Activated CD4-positive, alpha-beta memory T cell treated with anti-CD3 and anti-CD28 coated beads for 36 hours (primary cell): ENCODE measurements at regions not wholly inside any gene's neighbourhood (a gene's known extent, or its start where the extent isn't known, plus 50 kb on each side); places are given as distances from the start of the nearest gene placed in this dataset.
"Not testable (repeated sequence)": the region's sequence is repeated elsewhere in the genome, so short reads cannot be mapped to it uniquely, and the experiment has no call there.

Source experiments
- CTCF ChIA-PET: fragments of 350-600 bp; sonication (Branson Sonifier 250); formaldehyde crosslinking; loops from one replicate; lab custom pipeline; 2021; ENCODE audit warnings: antibody characterized with exemption, inconsistent platforms; lab: Charles Lee
- POLR2A ChIA-PET: fragments of 350-600 bp; sonication (Branson Sonifier 250); formaldehyde crosslinking; loops from one replicate; lab custom pipeline; 2021; ENCODE audit warnings: antibody characterized with exemption; lab: Charles Lee
- DNase-seq: peaks from one replicate; pipeline ENCODE4 v3.0.0-alpha.2; 2020
- H3K27ac Mint-ChIP-seq: one replicate; pipeline ENCODE4 v1.8.0; 2021; ENCODE audit warnings: mixed read lengths
- H3K27me3 Mint-ChIP-seq: one replicate; pipeline ENCODE4 v1.8.0; 2021; ENCODE audit warnings: mixed read lengths
- H3K36me3 Mint-ChIP-seq: one replicate; pipeline ENCODE4 v1.8.0; 2021; ENCODE audit warnings: mixed read lengths
- H3K4me1 Mint-ChIP-seq: one replicate; pipeline ENCODE4 v1.8.0; 2021; ENCODE audit warnings: low read depth, mixed read lengths
- H3K4me3 Mint-ChIP-seq: one replicate; pipeline ENCODE4 v1.8.0; 2021; ENCODE audit warnings: mild to moderate bottlenecking, mixed read lengths
- H3K9me3 Mint-ChIP-seq: one replicate; pipeline ENCODE4 v1.8.0; 2021; ENCODE audit warnings: mixed read lengths
- intact Hi-C: fragments of 100-400 bp; cut with micrococcal nuclease; formaldehyde crosslinking; loops from one replicate; pipeline ENCODE4 v1.15.1; 2023

DNA sequence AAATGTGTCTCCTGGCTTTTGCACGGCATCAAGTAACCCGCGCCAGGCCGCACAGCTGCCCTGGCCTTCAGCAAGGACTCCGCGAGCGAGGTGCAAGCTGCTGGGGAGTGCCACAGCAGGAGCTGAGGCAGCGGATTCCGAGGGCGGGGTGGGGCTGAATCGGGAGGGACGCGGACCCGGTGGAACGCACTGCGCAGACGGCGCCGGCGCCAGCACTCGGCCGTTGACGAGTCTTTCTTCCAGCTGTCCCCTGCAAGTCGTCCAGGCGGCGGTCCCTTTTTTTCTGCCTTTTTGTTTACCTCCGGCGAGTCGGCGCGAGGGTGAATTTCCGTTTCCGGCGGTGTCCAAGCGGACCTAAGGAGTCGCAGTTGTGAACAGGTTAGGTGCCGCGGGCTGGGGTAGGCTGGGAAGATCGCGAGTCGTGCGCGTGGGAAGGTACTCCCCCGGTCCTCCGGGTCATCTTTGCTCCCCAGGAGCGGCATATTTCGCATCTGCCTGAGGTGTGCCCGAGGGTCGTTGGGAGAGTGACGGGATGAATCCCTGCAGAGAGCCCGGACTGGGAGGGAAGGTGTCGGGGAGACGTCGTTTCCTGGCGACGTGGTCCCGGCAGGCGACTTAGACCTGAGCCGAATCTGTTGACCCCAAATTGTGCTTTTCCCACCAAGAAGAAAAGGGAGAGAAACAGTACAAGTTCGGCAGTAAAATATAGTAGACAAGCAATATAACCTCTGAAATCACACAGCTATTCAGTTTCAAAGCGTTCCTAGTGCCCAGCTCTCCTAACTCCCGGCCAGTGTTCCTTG lies 124.5 kb upstream of the PTPN20 start:
- intact Hi-C loops, CTCF ChIA-PET, H3K27me3 Mint-ChIP-seq, POLR2A ChIA-PET, H3K36me3 Mint-ChIP-seq, H3K9me3 Mint-ChIP-seq, H3K4me1 Mint-ChIP-seq: not testable (repeated sequence)
- peak; percentile 78 for DNase-seq
- Mint-ChIP-seq H3K27ac (peak overlapping the region; percentile 66), H3K4me3 (peak overlapping the region; percentile 91)

- Mint-ChIP-seq H3K9me3 (no peaks in the 10 kb centered on the region), H3K4me3 (peak overlapping the region; percentile 91), H3K4me1 (peaks cover 3% of the 10 kb centered on the region), H3K36me3 (no peaks in the 10 kb centered on the region), H3K27ac (peak overlapping the region; percentile 66), H3K27me3 (no peaks in the 10 kb centered on the region)
- POLR2A ChIA-PET, result no interaction called here
- DNase-seq, result peak; percentile 45
- CTCF ChIA-PET, result no interaction called here
- intact Hi-C loops, result no loop called here
Observed at GRCh38 chr10:46787321-46787615, 124.0 kb upstream of the PTPN20 start.

DNA sequence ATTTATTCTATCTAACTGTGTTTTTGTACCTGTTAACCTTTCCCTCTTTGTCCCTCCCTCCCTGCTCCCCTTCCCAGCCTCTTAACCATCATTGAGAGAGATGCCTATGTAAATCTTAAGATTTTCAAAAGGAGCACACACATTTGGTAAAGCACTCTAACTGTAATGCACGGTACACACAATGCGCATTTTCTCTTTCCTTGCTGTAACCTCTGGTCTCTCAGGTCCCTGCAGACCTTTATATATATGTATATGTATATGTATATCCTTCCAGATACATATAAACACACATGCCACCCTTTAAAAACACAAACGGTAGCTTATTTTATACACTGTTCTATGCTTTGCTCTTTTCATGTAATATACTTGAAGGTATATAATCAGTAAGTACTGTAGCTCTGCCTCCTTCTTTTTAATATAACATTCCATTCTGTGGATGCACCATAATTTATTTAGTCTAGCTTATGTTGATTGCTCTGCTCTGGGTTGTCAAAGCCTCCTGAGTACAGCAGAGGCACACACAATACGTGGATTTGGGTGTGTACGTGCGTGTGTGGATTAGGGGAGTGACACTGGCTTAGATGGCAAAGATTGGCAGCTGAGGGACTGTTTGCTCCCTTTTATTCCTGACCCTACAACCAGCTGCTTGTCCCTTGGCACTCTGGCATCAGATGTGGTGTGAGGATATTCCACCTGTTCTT lies 118.4 kb upstream of the PTPN20 start:
- POLR2A ChIA-PET, intact Hi-C loops, CTCF ChIA-PET: not testable (repeated sequence)

DNA sequence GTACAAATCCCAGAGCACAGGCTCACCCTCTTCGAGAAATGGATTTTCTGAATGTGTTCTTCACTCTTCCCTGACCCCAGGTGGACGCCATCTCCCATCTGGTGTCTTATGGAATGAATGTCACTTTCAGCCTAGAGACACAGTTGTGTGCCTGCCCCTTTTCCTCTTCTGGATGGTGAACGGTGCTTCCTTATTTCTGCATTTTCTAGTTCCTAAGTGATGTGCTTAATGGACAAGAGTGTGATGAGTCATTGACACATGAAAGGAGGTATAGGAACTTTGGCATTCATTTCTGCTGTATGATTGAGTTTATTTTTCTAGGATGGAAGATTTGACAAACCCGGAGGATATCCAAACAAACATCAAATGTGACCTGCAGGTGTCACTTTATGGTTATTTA lies 114.9 kb upstream of the PTPN20 start:
- H3K4me3 Mint-ChIP-seq, H3K27me3 Mint-ChIP-seq, POLR2A ChIA-PET, H3K36me3 Mint-ChIP-seq, intact Hi-C loops, DNase-seq, CTCF ChIA-PET, H3K9me3 Mint-ChIP-seq, H3K4me1 Mint-ChIP-seq, H3K27ac Mint-ChIP-seq: not testable (repeated sequence)

More for the DNA sequence above, 118.4 kb upstream of the PTPN20 start:
- H3K27me3 Mint-ChIP-seq, H3K36me3 Mint-ChIP-seq, H3K27ac Mint-ChIP-seq, H3K4me1 Mint-ChIP-seq, DNase-seq, H3K4me3 Mint-ChIP-seq, H3K9me3 Mint-ChIP-seq: not testable (repeated sequence)

DNA sequence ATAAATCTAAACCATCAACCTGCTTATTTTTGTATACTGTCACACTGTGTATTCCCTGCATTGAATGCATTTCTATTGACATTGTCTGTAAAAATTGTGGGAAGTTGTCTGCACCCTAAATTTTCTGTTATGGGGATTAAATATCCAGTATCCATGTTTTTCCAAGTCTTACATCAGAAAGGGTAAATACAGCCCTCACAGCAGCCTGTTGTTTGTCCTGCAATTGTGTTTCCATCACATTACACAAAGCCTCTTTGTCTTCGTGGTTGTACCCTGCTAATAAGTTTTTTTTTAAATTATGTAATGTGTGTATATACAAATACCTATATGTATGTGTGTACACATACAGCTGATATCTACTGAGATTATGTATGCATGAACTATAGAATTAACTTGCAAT lies 109.2 kb upstream of the PTPN20 start:
- intact Hi-C loops, H3K36me3 Mint-ChIP-seq, H3K9me3 Mint-ChIP-seq, H3K27me3 Mint-ChIP-seq, H3K27ac Mint-ChIP-seq, DNase-seq, H3K4me1 Mint-ChIP-seq, CTCF ChIA-PET, POLR2A ChIA-PET, H3K4me3 Mint-ChIP-seq: not testable (repeated sequence)

DNA sequence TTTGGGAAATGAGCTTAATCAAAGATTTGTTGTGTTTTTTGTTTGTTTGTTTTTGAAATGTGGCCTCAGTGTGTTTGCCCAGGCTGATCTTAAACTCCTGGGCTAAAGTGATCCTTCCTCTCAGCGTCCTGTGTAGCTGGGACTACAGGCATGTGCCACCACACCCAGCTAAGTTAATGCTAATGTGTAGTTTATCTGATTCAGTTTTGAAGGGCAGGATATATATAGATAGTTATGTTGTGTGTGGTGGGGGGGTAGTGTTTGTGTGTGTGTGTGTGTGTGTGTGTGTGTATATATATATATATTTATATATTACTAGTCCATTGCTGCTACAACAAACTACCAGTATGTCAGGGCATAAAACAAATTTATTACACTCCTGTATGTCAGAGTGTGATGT lies 108.1 kb upstream of the PTPN20 start:
- DNase-seq, intact Hi-C loops, H3K4me1 Mint-ChIP-seq, H3K27ac Mint-ChIP-seq, H3K9me3 Mint-ChIP-seq, H3K36me3 Mint-ChIP-seq, H3K4me3 Mint-ChIP-seq, H3K27me3 Mint-ChIP-seq, POLR2A ChIA-PET, CTCF ChIA-PET: not testable (repeated sequence)

DNA sequence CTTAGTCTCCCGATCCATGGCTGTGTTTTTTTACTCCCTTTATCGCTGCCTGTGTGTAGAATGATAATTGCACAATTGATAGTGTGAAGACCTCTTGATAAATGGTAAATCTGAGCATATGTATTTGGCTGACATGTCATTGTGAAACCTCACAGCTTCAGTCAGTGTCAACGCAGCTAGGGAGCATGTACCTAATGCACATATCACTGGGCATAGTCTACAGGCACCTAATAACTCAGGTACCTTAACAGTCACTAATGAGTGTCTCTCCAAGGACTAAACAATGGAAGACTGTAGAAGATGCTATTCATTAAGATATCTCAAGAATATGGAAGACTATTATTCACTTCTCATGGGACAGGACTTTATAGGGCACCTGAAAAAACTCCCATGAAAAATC lies 101.0 kb upstream of the PTPN20 start:
- H3K9me3 Mint-ChIP-seq, H3K27ac Mint-ChIP-seq, intact Hi-C loops, H3K4me3 Mint-ChIP-seq, POLR2A ChIA-PET, CTCF ChIA-PET, H3K27me3 Mint-ChIP-seq, H3K36me3 Mint-ChIP-seq, DNase-seq: not testable (repeated sequence)
- H3K4me1 Mint-ChIP-seq, result peaks cover 10% of the 10 kb centered on the region

GRCh38 chr10:46816126-46816525 lies 95.1 kb upstream of the PTPN20 start:
- DNase-seq, CTCF ChIA-PET, POLR2A ChIA-PET, intact Hi-C loops, H3K27ac Mint-ChIP-seq, H3K4me1 Mint-ChIP-seq, H3K9me3 Mint-ChIP-seq, H3K4me3 Mint-ChIP-seq, H3K27me3 Mint-ChIP-seq, H3K36me3 Mint-ChIP-seq: not testable (repeated sequence)

DNA sequence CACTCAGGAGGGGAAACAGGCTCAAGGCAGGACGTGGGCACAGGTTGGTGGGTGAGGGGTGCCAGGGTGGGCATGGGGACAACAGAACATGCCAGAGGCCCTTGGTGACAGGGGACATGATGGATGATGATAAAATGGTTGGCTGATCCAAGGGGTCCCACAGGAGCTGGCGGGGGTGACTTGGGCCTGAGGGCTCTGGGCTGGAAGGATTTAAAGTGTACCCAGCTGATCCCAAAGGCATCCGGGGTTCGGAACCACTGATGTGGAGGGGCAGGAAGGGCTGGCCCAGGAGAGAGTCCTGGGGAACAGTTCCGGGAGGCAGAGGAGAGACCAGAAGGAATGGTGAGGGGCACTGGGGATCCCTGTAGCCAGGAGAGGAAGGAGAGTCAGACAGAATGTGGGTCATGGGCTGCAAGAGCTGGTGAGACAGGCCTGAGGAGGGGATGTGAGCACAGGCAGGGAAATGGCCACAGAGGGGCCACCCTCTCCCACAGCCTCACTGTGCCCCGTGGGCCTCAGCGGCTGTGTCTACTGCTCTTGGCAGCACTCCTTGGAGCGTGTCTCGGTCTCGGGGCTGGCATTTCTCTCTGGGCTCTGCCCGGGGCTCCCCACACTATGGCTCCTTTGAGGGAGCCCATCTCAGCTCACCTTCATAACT lies 70.7 kb upstream of the PTPN20 start:
- DNase-seq, H3K36me3 Mint-ChIP-seq, H3K4me3 Mint-ChIP-seq, POLR2A ChIA-PET, H3K4me1 Mint-ChIP-seq, CTCF ChIA-PET, intact Hi-C loops, H3K27ac Mint-ChIP-seq, H3K9me3 Mint-ChIP-seq, H3K27me3 Mint-ChIP-seq: not testable (repeated sequence)

DNA sequence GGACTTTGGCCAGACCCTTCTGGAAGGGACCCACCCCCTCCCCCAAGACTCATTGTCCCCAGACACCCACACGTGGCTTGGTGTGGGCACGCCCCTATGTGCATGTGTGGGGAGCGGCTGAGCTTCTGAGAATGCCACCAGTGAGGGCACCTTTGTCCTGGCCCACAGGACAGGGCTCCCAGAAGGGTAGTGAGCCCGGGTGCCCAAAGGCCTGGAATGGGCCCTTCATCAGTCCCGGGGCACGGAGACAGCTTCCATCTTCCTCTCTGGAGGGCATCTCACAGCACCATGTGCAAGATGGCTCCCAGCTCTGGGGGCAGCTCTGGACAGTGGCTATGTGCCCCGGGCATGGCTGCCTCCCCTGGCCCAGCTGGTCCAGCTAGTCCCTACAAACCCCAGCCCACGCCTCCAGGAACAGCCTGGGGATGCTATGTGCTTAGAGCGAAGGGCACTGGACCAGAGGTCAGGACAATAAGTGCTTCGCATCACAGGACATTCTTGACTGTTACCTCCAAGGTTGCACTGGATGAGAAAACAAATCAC lies 70.1 kb upstream of the PTPN20 start:
- H3K4me3 Mint-ChIP-seq, DNase-seq, H3K27ac Mint-ChIP-seq, H3K27me3 Mint-ChIP-seq, H3K9me3 Mint-ChIP-seq, intact Hi-C loops, H3K36me3 Mint-ChIP-seq, H3K4me1 Mint-ChIP-seq, POLR2A ChIA-PET, CTCF ChIA-PET: not testable (repeated sequence)

- intact Hi-C loops, CTCF ChIA-PET, H3K9me3 Mint-ChIP-seq, H3K4me1 Mint-ChIP-seq, POLR2A ChIA-PET, H3K36me3 Mint-ChIP-seq, H3K4me3 Mint-ChIP-seq, H3K27me3 Mint-ChIP-seq, DNase-seq, H3K27ac Mint-ChIP-seq: not testable (repeated sequence)
Observed at GRCh38 chr10:46845194-46845593, 66.0 kb upstream of the PTPN20 start.

DNA sequence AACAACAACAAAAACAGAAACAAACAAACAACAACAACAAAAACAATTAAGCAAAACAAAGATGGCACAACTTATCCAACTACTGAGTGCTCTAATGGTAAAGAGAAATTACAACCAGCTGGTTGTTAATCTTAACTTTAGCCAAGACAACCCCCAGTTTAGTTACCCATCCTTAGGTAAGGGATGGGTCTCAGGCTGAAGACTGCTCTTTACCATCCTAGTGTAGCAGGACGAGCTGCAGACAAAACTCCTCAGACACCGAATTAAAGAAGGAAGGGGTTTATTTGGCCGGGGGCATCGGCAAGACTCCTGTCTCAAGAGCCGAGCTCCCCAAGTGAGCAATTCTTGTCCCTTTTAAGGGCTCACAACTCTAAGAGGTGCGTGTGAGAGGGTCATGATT lies 65.6 kb upstream of the PTPN20 start:
- not testable (repeated sequence) for H3K36me3 Mint-ChIP-seq, H3K27me3 Mint-ChIP-seq

More for the DNA sequence above, 65.6 kb upstream of the PTPN20 start:
- DNase-seq, CTCF ChIA-PET, intact Hi-C loops, H3K4me1 Mint-ChIP-seq, H3K4me3 Mint-ChIP-seq, H3K9me3 Mint-ChIP-seq, POLR2A ChIA-PET, H3K27ac Mint-ChIP-seq: not testable (repeated sequence)
